ENCODE measurements at regions not wholly inside any gene's neighbourhood (a gene's known extent, or its start where the extent isn't known, plus 50 kb on each side); places are given as distances from the start of the nearest gene placed in this dataset.

- no peak for TF ChIP-seq CREB1 (CRISPR knock-in tag; IDR thresholded peaks at IDR 0.05; ENCODE audit: low read depth)
- no peak for TF ChIP-seq CTCF (conservative IDR thresholded peaks at IDR 0.05; ENCODE audit: low read depth in 2 of 2)
- TF ChIP-seq REST (IDR thresholded peaks at IDR 0.05; ENCODE audit: unreplicated experiment) = no peak
- no peak for TF ChIP-seq EZH2phosphoT487 (IDR thresholded peaks at IDR 0.05; ENCODE audit: unreplicated experiment)
- no peak for TF ChIP-seq EZH2 (IDR thresholded peaks at IDR 0.05; ENCODE audit: low read depth, unreplicated experiment)
- TF ChIP-seq POLR2AphosphoS5 (IDR thresholded peaks at IDR 0.05; ENCODE audit: low read depth) = no peak
- TF ChIP-seq ZNF331 (CRISPR knock-in tag; IDR thresholded peaks at IDR 0.05; ENCODE audit: low read depth) = no peak
- TF ChIP-seq ETS1 (IDR thresholded peaks at IDR 0.05) = no peak
- TF ChIP-seq ZNF462 (CRISPR knock-in tag; IDR thresholded peaks at IDR 0.05) = no peak
Measured at GRCh38 chr17:36750316-36750885, 149.0 kb downstream of the MRM1 start.

Data from GM23338 (cell line).